ENCODE measurements at regions not wholly inside any gene's neighbourhood (a gene's known extent, or its start where the extent isn't known, plus 50 kb on each side); places are given as distances from the start of the nearest gene placed in this dataset.

- TF ChIP-seq ZNF692 (tag by site-specific recombination; IDR thresholded peaks at IDR 0.05): no peak
- TF ChIP-seq, protein P1, sequence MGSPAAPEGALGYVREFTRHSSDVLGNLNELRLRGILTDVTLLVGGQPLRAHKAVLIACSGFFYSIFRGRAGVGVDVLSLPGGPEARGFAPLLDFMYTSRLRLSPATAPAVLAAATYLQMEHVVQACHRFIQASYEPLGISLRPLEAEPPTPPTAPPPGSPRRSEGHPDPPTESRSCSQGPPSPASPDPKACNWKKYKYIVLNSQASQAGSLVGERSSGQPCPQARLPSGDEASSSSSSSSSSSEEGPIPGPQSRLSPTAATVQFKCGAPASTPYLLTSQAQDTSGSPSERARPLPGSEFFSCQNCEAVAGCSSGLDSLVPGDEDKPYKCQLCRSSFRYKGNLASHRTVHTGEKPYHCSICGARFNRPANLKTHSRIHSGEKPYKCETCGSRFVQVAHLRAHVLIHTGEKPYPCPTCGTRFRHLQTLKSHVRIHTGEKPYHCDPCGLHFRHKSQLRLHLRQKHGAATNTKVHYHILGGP (tag by site-specific recombination; IDR thresholded peaks at IDR 0.05): no peak
- no peak for TF ChIP-seq SP7 (tag by site-specific recombination; IDR thresholded peaks at IDR 0.05)
- no peak for TF ChIP-seq WT1 (tag by site-specific recombination; IDR thresholded peaks at IDR 0.05)
- TF ChIP-seq SETDB1 (IDR thresholded peaks at IDR 0.05; ENCODE audit: insufficient read length, low read length): no peak
- no peak for TF ChIP-seq ZNF184 (tag by site-specific recombination; IDR thresholded peaks at IDR 0.05)
- TF ChIP-seq ZFHX2 (tag by site-specific recombination; conservative IDR thresholded peaks at IDR 0.05): no peak
- TF ChIP-seq ZNF624 (tag by site-specific recombination; IDR thresholded peaks at IDR 0.05): no peak
- TF ChIP-seq GLIS2 (tag by site-specific recombination; IDR thresholded peaks at IDR 0.05): no peak
- Histone ChIP-seq H3K27ac (ENCODE audit: extremely low read depth, low read depth, low read length) (no peak overlapping the region), H3K36me3 (ENCODE audit: control insufficient read depth in 2 of 2, insufficient read depth in 1 of 2, low read length in 2 of 2) (no peaks in the 10 kb centered on the region), H3K4me1 (ENCODE audit: control insufficient read depth, insufficient read depth, low read length) (no peaks in the 10 kb centered on the region), H3K9me3 (ENCODE audit: control insufficient read depth, insufficient read depth, low read depth, low read length) (no peaks in the 10 kb centered on the region; the same call in 1 of the 2 replicates), H3K4me3 (ENCODE audit: low read depth, low read length) (no peak overlapping the region)
- CTCF ChIA-PET: interaction anchor here (1.1 kb wide), 1 partner anchor 29 kb away, joined by 3 read pairs; no protein-coding TSS in a partner anchor
- POLR2A ChIA-PET: no interaction called here
Observed at GRCh38 chr21:24007592-24007991, 1599.7 kb downstream of the MRPL39 start.

- ChIA-PET CTCF (no interaction called here), POLR2A (no interaction called here)
- no peaks in the 10 kb centered on the region for H3K9me3 ChIP-seq (ENCODE audit: control insufficient read depth, insufficient read depth, low read depth, low read length)
Observed at GRCh38 chr21:23986987-23987386, 1620.3 kb downstream of the MRPL39 start.

DNA sequence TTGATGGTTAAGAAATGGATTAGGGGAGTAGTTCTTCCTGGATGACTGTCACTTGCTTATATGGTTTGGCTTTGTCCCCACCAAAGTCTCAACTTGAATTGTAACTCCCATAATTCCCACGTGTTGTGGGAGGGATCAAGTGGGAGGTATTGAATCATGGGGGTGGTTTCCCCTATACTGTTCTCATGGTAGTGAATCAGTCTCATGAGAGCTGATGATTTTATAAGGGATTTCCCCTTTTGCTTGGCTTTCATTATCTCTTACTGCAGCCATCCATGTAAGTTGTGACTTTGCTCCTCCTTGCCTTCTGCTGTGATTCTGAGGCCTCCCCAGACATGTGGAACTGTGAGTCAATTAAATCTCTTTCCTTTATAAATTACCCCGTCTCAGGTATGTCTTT, 1621.1 kb downstream of the MRPL39 start:
- H3K36me3 ChIP-seq (ENCODE audit: control insufficient read depth in 2 of 2, insufficient read depth in 1 of 2, low read length in 2 of 2): no peaks in the 10 kb centered on the region
- ChIA-PET CTCF (no interaction called here), POLR2A (no interaction called here)
- no peak overlapping the region for H3K27ac ChIP-seq (ENCODE audit: extremely low read depth, low read depth, low read length)
- no peaks in the 10 kb centered on the region for H3K4me1 ChIP-seq (ENCODE audit: control insufficient read depth, insufficient read depth, low read length)
- H3K4me3 ChIP-seq (ENCODE audit: low read depth, low read length): no peak overlapping the region
- no peaks in the 10 kb centered on the region for H3K9me3 ChIP-seq (ENCODE audit: control insufficient read depth, insufficient read depth, low read depth, low read length)
- no peak for TF ChIP-seq ZNF548 (tag by site-specific recombination; IDR thresholded peaks at IDR 0.05)
- TF ChIP-seq ZNF433 (tag by site-specific recombination; IDR thresholded peaks at IDR 0.05; ENCODE audit: low read depth): no peak
- no peak for TF ChIP-seq ZNF621 (tag by site-specific recombination; IDR thresholded peaks at IDR 0.05)
- no peak for TF ChIP-seq ZNF529 (tag by site-specific recombination; IDR thresholded peaks at IDR 0.05; ENCODE audit: insufficient replicate concordance)
- no peak for TF ChIP-seq ZNF837 (tag by site-specific recombination; IDR thresholded peaks at IDR 0.05)
- TF ChIP-seq ZBTB49 (tag by site-specific recombination; IDR thresholded peaks at IDR 0.05; ENCODE audit: low read depth): no peak
- TF ChIP-seq ZNF24 (tag by site-specific recombination; IDR thresholded peaks at IDR 0.05): no peak
- TF ChIP-seq ZNF146 (tag by site-specific recombination; IDR thresholded peaks at IDR 0.05): no peak
- no peak for TF ChIP-seq INSM2 (tag by site-specific recombination; IDR thresholded peaks at IDR 0.05)
- TF ChIP-seq ZSCAN5A (tag by site-specific recombination; IDR thresholded peaks at IDR 0.05): no peak
- TF ChIP-seq ZNF175 (tag by site-specific recombination; IDR thresholded peaks at IDR 0.05): no peak
- TF ChIP-seq, protein P2, sequence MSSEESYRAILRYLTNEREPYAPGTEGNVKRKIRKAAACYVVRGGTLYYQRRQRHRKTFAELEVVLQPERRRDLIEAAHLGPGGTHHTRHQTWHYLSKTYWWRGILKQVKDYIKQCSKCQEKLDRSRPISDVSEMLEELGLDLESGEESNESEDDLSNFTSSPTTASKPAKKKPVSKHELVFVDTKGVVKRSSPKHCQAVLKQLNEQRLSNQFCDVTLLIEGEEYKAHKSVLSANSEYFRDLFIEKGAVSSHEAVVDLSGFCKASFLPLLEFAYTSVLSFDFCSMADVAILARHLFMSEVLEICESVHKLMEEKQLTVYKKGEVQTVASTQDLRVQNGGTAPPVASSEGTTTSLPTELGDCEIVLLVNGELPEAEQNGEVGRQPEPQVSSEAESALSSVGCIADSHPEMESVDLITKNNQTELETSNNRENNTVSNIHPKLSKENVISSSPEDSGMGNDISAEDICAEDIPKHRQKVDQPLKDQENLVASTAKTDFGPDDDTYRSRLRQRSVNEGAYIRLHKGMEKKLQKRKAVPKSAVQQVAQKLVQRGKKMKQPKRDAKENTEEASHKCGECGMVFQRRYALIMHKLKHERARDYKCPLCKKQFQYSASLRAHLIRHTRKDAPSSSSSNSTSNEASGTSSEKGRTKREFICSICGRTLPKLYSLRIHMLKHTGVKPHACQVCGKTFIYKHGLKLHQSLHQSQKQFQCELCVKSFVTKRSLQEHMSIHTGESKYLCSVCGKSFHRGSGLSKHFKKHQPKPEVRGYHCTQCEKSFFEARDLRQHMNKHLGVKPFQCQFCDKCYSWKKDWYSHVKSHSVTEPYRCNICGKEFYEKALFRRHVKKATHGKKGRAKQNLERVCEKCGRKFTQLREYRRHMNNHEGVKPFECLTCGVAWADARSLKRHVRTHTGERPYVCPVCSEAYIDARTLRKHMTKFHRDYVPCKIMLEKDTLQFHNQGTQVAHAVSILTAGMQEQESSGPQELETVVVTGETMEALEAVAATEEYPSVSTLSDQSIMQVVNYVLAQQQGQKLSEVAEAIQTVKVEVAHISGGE (tag by site-specific recombination; conservative IDR thresholded peaks at IDR 0.05; ENCODE audit: low read depth): no peak

More at GRCh38 chr21:23986987-23987386, 1620.3 kb downstream of the MRPL39 start:
- H3K27ac ChIP-seq (ENCODE audit: extremely low read depth, low read depth, low read length): no peak overlapping the region
- no peak overlapping the region for H3K4me3 ChIP-seq (ENCODE audit: low read depth, low read length)
- H3K4me1 ChIP-seq (ENCODE audit: control insufficient read depth, insufficient read depth, low read length): no peaks in the 10 kb centered on the region
- TF ChIP-seq ZNF138 (tag by site-specific recombination; IDR thresholded peaks at IDR 0.05; ENCODE audit: borderline replicate concordance): no peak
- no peaks in the 10 kb centered on the region for H3K36me3 ChIP-seq (ENCODE audit: control insufficient read depth in 2 of 2, insufficient read depth in 1 of 2, low read length in 2 of 2)

Data from HEK293 (cell line).